Left lung (tissue), 4 donors: ENCODE measurements at regions not wholly inside any gene's neighbourhood (a gene's known extent, or its start where the extent isn't known, plus 50 kb on each side); places are given as distances from the start of the nearest gene placed in this dataset.
A peak's percentile ranks its signal among the peaks of the same experiment; 100 is the strongest.

Experiments used
- ATAC-seq: fragments of 200-7000 bp; cut with Tn5 transposase; one replicate; pipeline ENCODE4 v1.9.1; 2020; ENCODE audit warnings: moderate library complexity
- DNase-seq, 4 donors: peaks; one replicate each; pipeline ENCODE4 v3.0.0-alpha.2; 2013 to 2020
- H3K27ac ChIP-seq, 2 donors: fragments of 200-600 bp; sonication (generic) in 1 of 2; one replicate each; pipeline versions ENCODE4 v1.5.0 to v1.8.0; 2020 to 2021
- H3K27me3 ChIP-seq, 2 donors: fragments of 200-600 bp; sonication (generic) in 1 of 2; one replicate each; pipeline versions ENCODE4 v1.5.0 to v1.8.0; 2020 to 2021
- H3K36me3 ChIP-seq, 2 donors: fragments of 200-600 bp; sonication (generic) in 1 of 2; one replicate each; pipeline versions ENCODE4 v1.5.0 to v1.8.0; 2020 to 2021
- H3K4me1 ChIP-seq, 2 donors: fragments of 200-600 bp; one replicate each; pipeline ENCODE4 v1.8.0; 2021
- H3K4me3 ChIP-seq, 2 donors: fragments of 200-600 bp; sonication (generic) in 1 of 2; one replicate each; pipeline versions ENCODE4 v1.5.0 to v1.8.0; 2020 to 2021; ENCODE audit warnings: mild to moderate bottlenecking in 1 of 2
- H3K9me3 ChIP-seq, 2 donors: fragments of 200-600 bp; sonication (generic) in 1 of 2; one replicate each; pipeline versions ENCODE4 v1.5.0 to v1.8.0; 2020 to 2021
- intact Hi-C, 2 donors: fragments of 100-400 bp; cut with DNase I; formaldehyde crosslinking; loops; one replicate each; pipeline versions ENCODE4 v1.11.2 to v1.14.2; 2022
- TF ChIP-seq, protein P1 (sequence below), 2 donors: fragments of 200-600 bp; sonication (generic) in 1 of 2; IDR thresholded peaks; one replicate each; pipeline versions ENCODE4 v1.5.0 to v1.8.0; 2021; ENCODE audit warnings: antibody characterized with exemption in 2 of 2
- donor health status: DM: no; HTN: yes; CAD: no.
- donor health status: DM: no; HTN: no; CAD: no.

DNA sequence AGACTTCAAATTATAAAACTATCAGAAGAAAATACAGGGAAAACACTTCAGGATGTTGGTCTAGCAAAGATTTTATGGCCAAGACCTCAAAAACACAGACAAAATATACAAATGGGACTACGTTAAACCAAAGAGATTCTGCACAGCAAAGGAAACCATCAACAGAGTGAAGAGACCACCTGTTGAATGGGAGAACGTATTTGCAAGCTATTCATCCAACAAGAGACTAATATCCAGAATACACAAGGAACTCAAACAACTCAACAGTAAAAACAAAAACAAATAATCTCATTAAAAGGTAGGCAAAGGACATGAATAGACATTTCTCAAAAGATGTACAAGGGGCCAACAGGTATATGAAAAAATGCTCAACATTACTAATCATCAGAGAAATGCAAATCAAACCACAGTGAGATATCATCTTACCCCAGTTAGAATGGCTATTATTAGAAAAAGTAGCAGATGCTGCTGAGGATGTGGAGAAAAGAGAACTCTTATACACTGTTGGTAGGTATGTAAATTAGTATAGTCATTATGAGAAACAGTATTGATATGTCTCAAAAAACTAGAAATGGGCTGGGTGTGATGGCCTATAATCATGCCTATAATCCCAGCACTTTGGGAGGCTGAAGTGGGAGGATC, 112.6 kb downstream of the LRIG2 start:
- H3K9me3 ChIP-seq, result no peaks in the 10 kb centered on the region
- H3K4me3 ChIP-seq, result no peak overlapping the region
- H3K27me3 ChIP-seq, result no peaks in the 10 kb centered on the region
- no peak for DNase-seq
- intact Hi-C loops, result no loop called here
- no peaks in the 10 kb centered on the region for H3K4me1 ChIP-seq
- ATAC-seq, result no peak
- H3K27ac ChIP-seq, result no peak overlapping the region
- TF ChIP-seq, protein P1, sequence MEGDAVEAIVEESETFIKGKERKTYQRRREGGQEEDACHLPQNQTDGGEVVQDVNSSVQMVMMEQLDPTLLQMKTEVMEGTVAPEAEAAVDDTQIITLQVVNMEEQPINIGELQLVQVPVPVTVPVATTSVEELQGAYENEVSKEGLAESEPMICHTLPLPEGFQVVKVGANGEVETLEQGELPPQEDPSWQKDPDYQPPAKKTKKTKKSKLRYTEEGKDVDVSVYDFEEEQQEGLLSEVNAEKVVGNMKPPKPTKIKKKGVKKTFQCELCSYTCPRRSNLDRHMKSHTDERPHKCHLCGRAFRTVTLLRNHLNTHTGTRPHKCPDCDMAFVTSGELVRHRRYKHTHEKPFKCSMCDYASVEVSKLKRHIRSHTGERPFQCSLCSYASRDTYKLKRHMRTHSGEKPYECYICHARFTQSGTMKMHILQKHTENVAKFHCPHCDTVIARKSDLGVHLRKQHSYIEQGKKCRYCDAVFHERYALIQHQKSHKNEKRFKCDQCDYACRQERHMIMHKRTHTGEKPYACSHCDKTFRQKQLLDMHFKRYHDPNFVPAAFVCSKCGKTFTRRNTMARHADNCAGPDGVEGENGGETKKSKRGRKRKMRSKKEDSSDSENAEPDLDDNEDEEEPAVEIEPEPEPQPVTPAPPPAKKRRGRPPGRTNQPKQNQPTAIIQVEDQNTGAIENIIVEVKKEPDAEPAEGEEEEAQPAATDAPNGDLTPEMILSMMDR (IDR thresholded peaks at IDR 0.05), result no peak
- no peaks in the 10 kb centered on the region for H3K36me3 ChIP-seq

DNA sequence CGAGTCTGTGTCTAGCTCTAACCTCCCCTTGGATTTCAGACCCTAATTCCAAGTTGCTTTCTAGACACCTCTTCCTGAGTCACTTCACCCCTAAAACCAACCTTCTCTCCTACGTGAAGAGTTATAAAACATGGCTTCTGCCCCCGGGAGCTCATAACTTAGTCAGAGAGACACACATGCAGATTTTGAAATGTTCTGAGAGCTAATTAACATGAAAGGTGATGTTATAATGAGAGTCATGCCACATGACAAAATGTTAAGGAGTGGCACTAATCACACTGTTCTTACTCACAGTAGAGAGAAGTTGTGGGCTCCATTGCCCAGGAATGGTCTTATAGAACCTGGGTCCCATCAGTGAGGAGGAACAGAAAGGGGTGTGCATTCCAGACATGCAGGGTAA, 117.1 kb downstream of the LRIG2 start:
- intact Hi-C loops, result no loop called here
- TF ChIP-seq, protein P1 (IDR thresholded peaks at IDR 0.05), result no peak
- Histone ChIP-seq H3K4me3 (no peak overlapping the region), H3K4me1 (no peaks in the 10 kb centered on the region), H3K27ac (no peak overlapping the region), H3K9me3 (no peaks in the 10 kb centered on the region), H3K27me3 (no peaks in the 10 kb centered on the region), H3K36me3 (no peaks in the 10 kb centered on the region)
- DNase-seq (no peak), ATAC-seq (no peak)

DNA sequence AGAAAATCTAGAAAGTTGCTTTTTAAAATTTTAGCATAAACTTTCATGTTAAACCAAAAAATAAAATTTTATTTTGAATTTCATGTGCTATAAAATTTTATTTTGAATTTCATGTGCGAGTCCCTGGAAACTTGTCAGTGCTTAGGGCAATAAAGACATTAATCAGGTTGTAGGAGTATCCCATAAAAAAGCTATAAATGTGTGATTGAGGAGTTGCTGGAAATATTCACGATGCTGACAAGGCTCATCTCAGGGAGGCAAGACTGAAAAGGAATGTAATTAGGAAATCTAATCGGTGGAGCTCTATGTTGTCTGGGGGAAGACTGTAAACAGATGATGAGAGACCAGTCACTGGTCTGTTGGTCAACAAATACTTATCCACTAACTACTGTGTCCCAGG, 117.9 kb downstream of the LRIG2 start:
- DNase-seq (no peak), ATAC-seq (no peak)
- no peak overlapping the region for H3K4me3 ChIP-seq
- no peaks in the 10 kb centered on the region for H3K9me3 ChIP-seq
- TF ChIP-seq, protein P1 (IDR thresholded peaks at IDR 0.05), result no peak
- no peaks in the 10 kb centered on the region for H3K36me3 ChIP-seq
- intact Hi-C loops, result no loop called here
- H3K27me3 ChIP-seq, result no peaks in the 10 kb centered on the region
- H3K4me1 ChIP-seq, result no peaks in the 10 kb centered on the region
- no peak overlapping the region for H3K27ac ChIP-seq

DNA sequence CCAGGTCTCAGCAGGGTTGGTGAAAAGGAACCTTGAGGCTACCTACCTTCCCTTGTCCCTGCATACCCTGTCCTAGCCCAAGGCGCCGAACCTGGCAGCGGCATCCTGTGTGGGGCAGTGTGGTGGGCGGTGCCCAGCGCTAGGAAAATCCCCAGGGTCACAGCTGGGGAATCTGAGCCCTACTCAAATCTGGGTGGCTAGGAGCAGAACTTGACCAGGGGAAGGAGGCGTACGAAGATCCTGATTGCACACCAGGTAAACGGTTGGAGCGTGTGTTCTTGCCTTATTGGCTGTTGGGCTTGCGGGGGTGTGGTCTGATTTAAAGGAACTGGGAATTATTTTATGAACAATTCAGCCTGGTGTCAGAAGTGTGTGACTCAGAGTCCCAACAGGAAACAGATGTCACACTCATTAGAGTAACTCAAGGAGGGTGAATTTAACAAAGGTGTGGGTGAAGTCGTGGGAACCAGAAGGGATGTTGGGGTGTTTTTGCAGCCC, 118.6 kb downstream of the LRIG2 start:
- no peak overlapping the region for H3K27ac ChIP-seq
- intact Hi-C loops, result no loop called here
- DNase-seq, result no peak

DNA sequence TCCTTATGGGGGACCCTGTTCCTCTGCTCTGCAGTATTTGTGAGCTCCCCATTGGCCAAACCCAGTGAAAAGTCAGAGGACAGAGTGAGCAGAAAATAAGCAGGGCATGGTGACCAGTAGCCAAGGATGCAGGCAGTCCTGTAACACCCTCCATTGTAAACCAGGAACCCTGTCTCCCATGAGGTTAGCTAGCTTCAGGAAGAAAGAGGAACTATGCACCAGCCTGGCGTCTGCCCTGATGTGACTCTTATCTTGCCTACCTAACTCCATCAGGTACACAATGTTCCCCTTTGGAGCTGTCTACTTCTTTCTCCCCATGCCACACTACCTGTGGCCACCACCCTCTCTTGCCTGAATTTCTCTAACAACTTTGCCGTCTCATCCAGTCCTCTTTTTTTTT, 119.2 kb downstream of the LRIG2 start:
- Histone ChIP-seq H3K36me3 (no peaks in the 10 kb centered on the region), H3K9me3 (no peaks in the 10 kb centered on the region), H3K27me3 (no peaks in the 10 kb centered on the region), H3K4me3 (no peak overlapping the region), H3K4me1 (no peaks in the 10 kb centered on the region), H3K27ac (no peak overlapping the region)
- TF ChIP-seq, protein P1 (IDR thresholded peaks at IDR 0.05), result no peak
- no peak for DNase-seq
- intact Hi-C loops, result no loop called here
- ATAC-seq, result no peak

More for the DNA sequence above, 118.6 kb downstream of the LRIG2 start:
- H3K36me3 ChIP-seq, result no peaks in the 10 kb centered on the region
- TF ChIP-seq, protein P1 (IDR thresholded peaks at IDR 0.05), result no peak
- H3K4me1 ChIP-seq, result no peaks in the 10 kb centered on the region
- H3K4me3 ChIP-seq, result no peak overlapping the region
- H3K27me3 ChIP-seq, result no peaks in the 10 kb centered on the region
- ATAC-seq, result peak; percentile 37
- H3K9me3 ChIP-seq, result no peaks in the 10 kb centered on the region
